ENCODE measurements at regions not wholly inside any gene's neighbourhood (a gene's known extent, or its start where the extent isn't known, plus 50 kb on each side); places are given as distances from the start of the nearest gene placed in this dataset.
"Not testable (repeated sequence)": the region's sequence is repeated elsewhere in the genome, so short reads cannot be mapped to it uniquely, and the experiment has no call there.

- ATAC-seq, result no peak
These were observed 50.0 kb upstream of the ABLIM1 start for GRCh38 chr10:114708084-114708483.

DNA sequence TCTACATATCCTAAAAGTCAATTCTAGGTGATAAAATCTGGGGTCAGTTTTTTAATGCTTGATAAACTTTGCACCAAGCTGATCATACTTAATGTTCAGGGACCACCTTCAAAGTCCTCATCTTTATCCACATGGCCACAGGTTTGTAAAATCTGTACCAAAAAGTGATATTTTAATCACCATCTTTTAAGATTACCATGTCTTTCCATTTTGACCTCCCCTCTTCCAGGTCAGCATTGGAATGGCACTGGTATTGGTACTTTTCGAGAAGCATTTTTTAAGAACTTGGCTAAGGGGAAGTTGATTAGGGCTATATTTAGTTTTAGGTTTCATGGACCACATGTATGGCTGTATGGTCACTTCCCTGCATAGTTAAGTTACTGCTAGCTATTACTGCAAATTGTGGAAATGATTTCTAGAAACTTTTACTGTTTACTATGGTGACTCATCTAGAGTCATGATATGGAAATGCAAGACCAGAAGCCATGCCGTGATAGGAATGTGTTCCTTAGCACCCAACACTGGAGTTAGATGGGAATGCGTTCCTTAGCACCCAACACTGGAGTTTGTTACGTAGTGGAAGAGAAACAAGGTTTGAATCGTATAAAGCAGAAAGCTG is 50.8 kb upstream of the ABLIM1 start:
- no peak for ATAC-seq

- no peak for ATAC-seq
These were observed 51.9 kb upstream of the ABLIM1 start for GRCh38 chr10:114709984-114710383.

DNA sequence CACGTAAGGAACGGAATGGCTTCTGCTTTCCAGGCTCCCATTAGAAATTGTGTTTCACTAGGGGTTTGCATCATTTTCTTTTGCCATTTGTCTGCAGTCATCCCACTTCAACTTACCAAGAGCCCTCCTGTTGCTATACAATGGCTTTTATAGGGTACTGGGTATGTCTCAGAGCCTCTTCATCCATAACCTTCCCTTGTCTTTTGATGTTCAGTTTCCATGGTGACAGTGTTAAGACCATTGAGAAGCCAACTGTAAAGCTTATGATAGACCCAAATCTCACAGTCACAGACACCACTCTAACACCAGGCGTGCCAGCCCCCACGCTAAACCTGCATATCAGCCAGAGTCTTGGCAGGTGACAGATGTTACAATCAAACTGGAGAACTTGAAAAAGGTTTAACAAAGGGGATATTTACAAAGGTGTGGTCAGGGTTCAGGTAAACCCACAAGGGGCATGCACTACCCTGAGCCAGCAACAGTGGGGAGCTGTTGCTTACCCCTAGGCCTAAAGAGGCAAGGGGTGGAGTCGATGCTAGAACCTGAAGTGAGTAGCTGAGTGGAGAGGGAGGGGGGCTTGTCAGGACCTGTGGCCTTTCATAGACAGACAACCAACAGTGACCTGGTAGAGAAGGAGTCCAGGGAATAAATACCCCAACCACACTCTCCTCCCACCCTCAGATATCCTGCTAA is 53.2 kb upstream of the ABLIM1 start:
- no peak for ATAC-seq

DNA sequence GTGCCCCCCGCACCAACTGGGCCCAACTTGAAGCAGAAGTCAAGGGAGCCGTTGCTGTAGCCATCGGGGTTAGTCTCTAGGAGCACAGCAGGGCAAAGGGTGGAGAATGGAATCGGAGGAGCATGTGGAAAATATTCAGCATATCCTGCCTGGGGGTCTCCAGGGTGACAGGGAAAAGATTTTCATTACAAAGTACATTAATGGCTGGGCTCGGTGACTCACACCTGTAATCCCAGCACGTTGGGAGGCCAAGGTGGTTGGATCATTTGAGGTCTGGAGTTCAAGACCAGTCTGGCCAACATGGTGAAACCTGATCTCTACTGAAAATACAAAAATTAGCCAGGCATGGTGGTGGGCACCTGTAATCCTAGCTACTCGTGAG is 53.8 kb upstream of the ABLIM1 start:
- ATAC-seq, result no peak

- ATAC-seq, result no peak
These were observed 55.5 kb upstream of the ABLIM1 start for GRCh38 chr10:114713525-114714090.

DNA sequence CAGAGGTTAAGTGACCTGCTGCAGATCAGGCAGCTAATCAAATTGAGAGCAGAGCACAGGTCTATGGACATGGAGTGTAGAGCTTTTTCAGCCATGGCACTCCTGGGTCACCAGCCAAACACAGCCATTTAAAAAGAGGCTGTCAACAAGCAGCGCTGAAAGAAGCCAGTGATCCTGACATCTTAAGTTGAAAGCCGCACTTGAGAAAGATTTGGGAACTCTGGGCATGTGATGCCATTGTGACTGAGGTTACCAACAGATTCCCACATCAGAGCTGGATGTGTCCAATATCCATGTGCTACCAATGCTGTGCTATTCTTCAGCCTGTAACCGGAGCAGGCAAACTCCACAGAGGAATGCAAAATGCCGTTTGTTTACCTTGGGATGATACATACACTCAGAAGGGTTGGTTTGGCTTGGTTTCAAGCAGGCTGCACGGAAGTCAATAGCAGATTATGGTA is 56.2 kb upstream of the ABLIM1 start:
- ATAC-seq, result no peak

DNA sequence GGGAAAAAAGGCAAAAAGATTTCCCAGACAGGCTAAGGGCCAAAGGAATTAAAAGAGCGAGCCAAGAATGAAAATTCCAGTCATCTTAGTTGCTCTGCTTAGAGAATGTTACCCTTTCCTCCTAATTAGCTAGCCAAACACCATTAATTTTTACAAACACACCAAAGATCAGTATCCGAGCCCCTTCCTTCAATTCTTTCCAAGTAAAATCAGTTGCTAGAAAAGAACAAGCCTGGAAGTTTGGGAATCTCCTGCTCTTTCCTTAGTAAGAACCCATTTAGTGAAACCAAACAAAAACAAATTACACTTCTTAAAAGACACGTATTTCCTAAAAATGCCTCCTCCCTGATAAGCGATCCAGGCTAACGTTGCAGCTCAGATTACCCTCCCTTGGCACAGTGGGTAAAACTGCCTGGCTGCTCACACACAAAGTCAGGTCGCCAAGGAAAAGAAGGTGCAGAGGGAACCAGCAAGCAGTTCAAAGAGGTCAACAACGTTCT is 57.1 kb upstream of the ABLIM1 start:
- no peak for ATAC-seq

DNA sequence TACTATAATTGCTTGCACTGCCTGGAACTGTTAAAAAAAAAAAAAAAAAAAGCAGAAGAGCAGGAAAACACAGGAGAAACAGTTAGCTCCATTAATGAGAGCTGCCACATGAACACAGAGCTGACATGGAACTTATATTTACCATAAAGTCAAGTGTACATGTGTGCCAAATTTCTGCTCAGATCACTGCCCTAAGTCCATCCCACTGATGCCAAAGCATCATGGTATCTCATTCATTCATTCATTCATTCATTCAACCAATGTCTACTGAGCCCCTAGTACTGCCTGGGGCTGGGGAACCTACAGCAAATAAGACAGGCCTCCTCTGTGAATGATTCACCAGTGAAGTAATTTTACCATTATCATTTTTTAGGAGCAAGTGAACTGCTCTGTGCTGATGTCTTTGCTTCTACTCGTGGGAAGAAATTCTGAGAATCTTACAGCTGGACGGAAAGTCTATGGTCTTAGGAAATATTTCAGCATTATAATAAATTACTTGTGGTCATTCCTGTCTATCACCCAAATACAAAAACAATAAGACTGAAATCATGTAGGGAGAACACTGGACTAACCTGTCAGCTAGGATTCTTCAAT is 58.8 kb upstream of the ABLIM1 start:
- ATAC-seq, result no peak

DNA sequence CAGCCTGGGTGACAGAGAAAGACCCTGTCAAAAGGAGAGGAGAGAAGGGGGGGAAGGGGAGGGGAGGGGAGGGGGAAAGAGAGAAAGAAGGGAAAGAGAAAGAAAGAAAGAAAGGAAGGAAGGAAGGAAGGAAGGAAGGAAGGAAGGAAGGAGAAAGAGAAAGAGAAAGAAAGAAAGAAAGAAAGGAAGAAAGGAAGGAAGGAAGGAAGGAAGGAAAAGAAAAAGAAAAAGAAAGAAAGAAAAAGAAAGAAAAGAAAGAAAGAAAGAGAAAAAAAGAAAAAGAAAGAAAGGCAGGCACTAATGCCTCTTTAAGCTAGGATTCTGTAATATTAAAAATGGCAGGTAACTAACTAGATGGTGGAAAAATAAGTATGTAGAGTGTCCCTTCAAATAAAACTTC is 59.8 kb upstream of the ABLIM1 start:
- not testable (repeated sequence) for ATAC-seq

DNA sequence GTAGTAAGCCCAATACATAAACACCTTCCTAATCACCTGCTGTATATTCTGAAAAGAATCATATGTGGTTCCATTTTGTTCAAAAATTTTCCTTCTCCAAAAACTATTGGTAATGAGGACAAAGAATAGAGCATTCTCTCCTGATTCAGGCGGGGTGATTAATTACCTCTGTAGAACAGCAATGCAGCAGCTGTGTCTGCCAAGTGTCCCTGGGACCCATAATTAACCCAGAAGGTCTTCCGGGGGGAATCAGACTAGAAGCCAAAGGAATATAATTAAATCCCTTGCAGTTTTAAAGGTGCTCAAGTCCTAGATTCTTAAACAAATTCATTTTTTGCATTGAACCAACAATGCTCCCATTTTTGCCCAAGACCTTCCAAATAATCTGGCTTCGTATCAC is 60.3 kb upstream of the ABLIM1 start:
- no peak for ATAC-seq

GRCh38 chr10:114719311-114719710 is 61.2 kb upstream of the ABLIM1 start:
- no peak for ATAC-seq

DNA sequence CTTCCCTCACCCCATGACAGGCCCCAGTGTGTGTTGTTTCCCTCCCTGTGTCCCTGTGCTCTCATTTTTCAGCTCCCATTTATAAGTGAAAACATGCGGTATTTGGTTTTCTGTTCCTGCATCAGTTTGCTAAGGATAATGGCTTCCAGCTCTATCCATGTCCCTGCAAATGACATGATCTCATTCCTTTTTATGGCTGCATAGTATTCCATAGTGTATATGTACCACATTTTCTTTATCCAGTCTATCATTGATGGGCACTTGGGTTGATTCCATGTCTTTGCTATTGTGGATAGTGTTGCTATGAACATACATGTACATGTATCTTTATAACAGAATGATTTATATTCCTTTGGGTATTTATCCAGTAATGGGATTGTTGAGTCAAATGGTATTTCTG is 61.9 kb upstream of the ABLIM1 start:
- ATAC-seq, result not testable (repeated sequence)

DNA sequence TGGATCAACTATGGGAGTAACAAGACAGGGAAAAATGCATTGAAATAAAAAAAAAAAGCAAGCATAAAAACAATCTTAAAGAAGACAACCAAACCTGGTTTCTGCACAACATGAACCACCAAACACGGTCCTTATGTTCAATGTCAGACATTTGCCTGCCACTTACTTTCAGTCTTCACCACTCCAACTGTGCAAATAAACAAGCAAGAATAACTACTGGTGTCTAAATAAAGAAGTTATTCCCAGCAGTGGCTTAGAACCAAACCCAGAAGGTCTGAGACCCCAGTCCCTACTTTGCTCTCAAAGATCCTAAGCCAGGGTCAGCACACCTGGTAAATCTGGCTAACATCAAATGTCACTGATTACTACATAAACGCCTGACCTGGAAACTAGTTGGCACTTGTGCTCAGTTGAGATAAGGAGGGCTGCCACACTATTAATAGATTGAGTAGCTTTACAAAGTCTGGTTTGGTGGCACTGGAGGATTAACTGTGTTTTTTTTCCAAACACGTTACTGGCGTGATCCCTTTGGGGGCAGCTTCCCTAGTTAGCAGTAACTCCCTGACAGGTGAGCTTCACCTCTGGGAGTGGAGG is 62.7 kb upstream of the ABLIM1 start:
- ATAC-seq, result no peak

- not testable (repeated sequence) for ATAC-seq
These were observed 64.1 kb upstream of the ABLIM1 start for GRCh38 chr10:114722136-114722535.

GRCh38 chr10:114723361-114723760 is 65.3 kb upstream of the ABLIM1 start:
- ATAC-seq, result no peak

DNA sequence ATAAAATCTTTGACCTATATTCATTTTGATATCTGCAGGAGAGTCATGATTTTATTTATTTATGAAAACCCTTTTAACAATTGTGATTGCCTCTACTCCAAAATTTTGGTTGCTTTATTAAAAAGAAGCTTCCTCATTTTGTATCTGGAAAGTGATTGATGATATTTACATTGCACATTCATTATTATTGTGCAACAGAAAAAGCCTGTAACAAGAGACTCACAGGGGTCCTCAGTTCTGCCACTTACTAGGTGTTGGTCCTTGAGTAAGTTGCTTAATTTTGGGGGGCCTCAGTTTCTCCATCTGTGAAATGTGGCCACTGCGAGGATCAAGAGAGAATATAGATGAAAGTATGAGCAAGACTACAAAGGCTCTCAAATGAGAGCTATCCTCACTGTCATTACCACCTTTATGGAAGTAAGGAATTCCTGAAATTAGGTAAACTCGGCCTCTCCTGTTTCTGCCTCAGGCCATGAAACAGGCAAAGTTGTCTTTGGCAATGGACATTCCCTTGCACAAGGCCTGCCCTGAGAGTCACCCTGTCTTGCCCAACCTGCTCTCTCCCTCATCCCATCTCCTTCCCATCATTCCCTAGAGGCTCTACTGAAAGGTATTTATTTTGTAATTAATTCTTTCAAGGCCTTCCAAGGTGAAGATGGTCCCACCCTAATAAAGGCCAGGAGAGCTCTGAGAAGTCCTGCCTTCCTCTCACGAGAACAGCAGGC is 66.1 kb upstream of the ABLIM1 start:
- no peak for ATAC-seq

DNA sequence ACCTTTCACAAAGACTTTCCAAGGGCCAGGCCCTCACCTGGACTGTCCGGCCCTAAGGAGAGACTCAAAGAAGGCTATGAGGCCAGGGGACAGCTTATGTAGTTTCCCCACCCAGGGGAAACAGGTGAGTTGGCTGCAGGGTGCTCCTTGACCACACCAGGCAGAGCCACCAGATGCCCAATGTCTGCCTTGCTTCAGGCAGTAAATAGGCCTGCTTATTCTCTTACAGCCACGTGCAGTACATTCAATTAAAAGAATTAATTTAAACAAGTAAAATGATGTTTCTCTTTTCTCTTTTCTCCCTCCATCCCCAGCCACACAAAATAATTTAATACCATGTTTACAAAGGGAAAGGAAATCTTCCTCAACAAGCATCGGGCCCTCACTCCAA is 66.6 kb upstream of the ABLIM1 start:
- no peak for ATAC-seq

DNA sequence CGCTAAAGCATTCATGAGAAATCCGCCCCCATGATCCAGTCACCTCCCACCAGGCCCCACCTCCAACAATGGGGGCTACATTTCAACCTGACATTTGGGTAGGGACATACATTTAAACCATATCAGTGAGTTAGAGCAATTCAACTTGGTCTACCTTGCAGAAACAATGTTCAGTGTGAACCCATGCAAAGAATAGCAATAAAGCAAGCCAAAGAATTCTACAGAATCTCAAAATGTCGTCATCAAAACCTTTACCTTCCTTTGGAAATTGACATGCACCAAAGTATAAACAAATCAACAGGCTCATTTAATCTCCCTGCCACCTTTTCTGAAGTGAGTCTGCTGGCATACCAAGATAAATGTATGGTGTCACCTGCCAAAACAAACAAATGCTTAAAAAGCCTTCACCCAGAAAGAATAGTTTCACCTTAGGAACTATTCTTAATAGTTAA is 68.8 kb upstream of the ABLIM1 start:
- ATAC-seq, result no peak

DNA sequence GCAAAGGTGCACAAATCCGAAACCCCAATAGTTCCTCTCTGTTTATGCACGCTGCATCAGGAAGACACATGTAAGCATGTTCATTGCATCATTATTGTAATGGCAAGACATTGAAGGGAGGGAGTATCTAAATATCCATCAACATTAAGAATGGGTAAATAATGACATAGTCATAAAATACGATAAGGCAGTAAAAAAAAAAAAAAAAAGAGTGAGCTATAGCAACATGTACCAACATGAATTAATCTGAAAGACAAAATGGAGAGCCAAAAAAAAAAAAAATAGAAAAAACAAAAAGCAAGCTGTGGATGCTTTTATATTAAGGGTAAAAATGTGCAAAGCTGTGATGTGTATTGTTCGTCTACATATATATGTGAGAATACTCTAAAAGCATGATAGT is 70.2 kb upstream of the ABLIM1 start:
- ATAC-seq, result no peak

- no peak for ATAC-seq
These were observed 71.1 kb upstream of the ABLIM1 start for GRCh38 chr10:114729103-114729659.

- no peak for ATAC-seq
These were observed 72.2 kb upstream of the ABLIM1 start for GRCh38 chr10:114730291-114730690.

All from activated CD4-positive, CD25-positive, alpha-beta regulatory T cell treated with anti-CD3 and anti-CD28 coated beads, Interleukin-2, amount 50 U/mL, for 24 hours (primary cell).